HG03025 (cell line): ENCODE measurements at regions not wholly inside any gene's neighbourhood (a gene's known extent, or its start where the extent isn't known, plus 50 kb on each side); places are given as distances from the start of the nearest gene placed in this dataset.

Source experiments
- ATAC-seq: cut with Tn5 transposase; IDR thresholded peaks from one replicate; pipeline ENCODE4 v1.9.1; 2021; ENCODE audit warnings: mild to moderate bottlenecking, moderate library complexity; ENCODE audit not compliant: unreplicated experiment, low FRiP score

GRCh38 chr6:15023448-15023847 is 222.4 kb upstream of the JARID2 start:
- ATAC-seq = peak; percentile 78

GRCh38 chr6:15025446-15025845 is 220.4 kb upstream of the JARID2 start:
- no peak for ATAC-seq

GRCh38 chr6:15026832-15027231 is 219.0 kb upstream of the JARID2 start:
- ATAC-seq = no peak

- no peak for ATAC-seq
Measured at GRCh38 chr6:15027472-15027871, 218.4 kb upstream of the JARID2 start.

- no peak for ATAC-seq
Measured at GRCh38 chr6:15032015-15032414, 213.9 kb upstream of the JARID2 start.

DNA sequence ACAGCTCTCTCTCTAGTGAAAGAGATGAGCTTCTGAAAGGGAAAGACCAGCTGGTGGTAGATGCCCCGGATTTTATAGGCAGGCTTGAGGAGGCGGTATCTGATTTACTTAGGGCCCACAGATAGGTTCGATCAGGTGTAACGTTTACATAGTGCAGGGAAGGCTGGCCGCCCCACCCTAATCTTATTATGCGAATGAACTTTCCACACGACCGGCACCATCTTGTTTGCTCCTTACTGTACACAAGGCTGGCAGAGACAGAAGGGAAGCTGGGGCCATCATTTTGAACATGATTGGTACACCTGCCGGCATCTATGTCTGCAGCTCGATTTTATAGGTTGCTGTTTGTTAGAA is 212.0 kb upstream of the JARID2 start:
- no peak for ATAC-seq

DNA sequence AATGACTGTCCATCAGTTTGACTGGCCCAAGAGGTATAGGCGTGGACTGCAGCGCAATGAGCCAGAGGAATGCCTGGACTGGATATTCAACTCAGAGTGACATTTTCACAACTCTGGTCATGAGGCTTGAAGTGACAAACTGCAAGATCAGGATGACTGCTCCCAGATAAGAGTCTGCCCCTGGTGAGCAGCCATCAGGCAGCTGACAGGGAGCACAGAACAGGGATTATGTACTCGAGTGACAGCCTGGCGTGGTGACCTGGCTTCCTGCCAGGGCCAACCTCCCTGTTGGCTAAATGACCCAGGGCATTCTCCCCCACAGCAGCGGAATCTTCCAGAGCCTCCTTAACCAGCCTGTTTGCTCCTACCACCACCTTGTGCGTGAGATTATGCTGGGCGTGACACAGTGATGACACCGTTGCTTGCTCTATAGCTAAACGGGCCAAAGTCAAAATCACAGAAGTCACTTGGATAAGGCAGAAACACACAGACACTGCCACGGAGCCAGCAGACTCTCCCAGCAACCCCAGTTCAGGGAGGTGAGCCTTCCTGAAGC is 209.1 kb upstream of the JARID2 start:
- no peak for ATAC-seq

- ATAC-seq = no peak
Measured at GRCh38 chr6:15037253-15037652, 208.6 kb upstream of the JARID2 start.

- no peak for ATAC-seq
Measured at GRCh38 chr6:15038013-15038791, 207.7 kb upstream of the JARID2 start.

DNA sequence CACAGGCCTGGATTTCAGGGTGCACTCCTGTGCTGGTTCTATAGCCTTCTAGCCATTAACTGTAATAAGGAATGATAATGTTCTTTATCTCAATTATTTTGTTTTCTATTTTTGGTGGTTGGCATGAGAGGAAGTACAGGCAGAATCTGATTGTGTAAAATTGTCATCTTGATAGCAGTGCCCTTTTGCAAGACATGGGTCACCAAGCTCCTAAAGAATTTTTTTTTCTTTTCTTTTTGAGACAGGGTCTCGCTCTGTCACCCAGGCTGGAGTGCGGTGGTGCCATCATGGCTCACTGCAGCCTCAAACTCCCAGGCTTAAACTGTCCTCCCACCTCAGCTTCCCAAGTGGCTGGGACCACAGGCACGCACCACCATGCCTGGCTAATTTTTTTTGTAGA is 206.7 kb upstream of the JARID2 start:
- ATAC-seq = no peak

GRCh38 chr6:15042938-15043337 is 202.9 kb upstream of the JARID2 start:
- no peak for ATAC-seq

DNA sequence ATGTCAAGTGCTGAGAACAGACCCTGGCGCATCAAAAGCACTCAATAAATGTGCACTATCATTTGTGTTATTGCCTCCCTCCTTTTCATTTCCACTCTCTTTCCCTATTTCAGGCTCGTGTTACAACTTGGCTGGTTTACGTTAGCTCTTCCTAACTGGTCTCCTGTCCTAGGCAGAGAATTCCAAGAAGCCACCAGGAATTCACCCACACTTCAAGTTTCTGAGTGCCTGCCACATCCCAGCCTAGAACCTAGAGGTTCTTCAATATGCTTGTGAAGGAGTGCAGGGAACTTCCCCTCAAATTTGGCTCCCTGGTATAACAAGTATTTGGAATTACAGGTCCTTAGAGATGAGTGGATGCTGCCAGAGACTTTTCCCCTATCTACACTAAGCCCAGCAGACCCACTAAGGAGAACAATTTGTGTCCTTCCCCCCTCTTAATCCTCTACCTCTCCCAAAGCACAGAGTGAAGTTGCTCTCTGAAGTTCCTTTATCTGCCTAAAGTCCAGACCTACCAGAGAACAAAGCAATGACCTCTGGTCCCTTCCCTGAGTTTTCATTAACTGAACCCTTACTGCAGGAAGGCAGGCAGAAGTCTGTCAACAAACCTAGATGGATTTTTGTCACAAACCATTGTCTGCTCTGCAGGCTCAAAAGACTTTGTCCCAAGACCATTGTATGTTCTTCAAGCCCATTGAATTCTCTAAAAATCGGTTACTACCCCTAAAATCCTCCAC is 201.6 kb upstream of the JARID2 start:
- no peak for ATAC-seq

GRCh38 chr6:15044948-15045347 is 200.9 kb upstream of the JARID2 start:
- no peak for ATAC-seq

- ATAC-seq = no peak
Measured at GRCh38 chr6:15046751-15047150, 199.1 kb upstream of the JARID2 start.

DNA sequence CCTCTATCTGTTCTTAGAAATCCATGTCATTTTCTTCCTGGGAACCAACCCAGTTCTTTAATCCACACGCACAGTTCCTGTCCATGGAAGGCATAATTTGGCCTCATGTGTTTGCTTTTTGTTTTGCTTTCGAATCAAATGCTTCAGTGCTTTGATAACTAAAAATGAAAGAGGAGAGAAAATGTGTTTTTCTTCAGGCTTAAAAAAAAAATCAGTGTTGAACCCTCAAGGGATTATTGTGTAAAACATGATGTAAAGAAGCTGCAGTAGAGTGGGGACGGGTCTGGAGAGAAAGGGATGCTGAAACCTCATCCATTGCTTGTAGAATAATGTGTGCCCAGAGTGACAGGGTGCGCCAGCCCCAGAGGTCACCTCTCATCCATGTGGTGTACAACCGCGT is 197.5 kb upstream of the JARID2 start:
- no peak for ATAC-seq

GRCh38 chr6:15058200-15059061 is 187.4 kb upstream of the JARID2 start:
- no peak for ATAC-seq

DNA sequence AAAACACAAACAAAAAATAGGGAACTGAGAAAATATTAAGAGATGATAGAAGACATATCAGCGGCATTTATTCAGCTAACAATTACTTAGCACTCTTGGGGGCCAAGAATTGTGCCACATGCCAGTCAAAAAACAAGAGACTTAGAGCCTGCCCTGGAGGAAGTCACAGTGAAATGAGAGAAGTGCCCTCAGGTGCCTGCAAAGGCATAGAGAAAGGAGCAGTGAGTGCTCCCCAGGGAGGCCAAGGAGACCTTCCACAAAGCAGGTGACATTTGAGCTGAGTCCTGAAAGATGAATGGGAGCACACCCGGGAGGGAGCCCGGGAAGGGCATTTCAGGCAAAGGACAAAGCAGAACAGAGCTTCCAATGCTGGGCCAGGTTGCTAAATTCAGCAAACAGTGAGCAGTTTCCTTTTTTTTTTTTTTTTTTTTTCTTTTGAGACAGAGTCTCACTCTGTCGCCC is 184.7 kb upstream of the JARID2 start:
- ATAC-seq = no peak

GRCh38 chr6:15061908-15062515 is 183.9 kb upstream of the JARID2 start:
- no peak for ATAC-seq

DNA sequence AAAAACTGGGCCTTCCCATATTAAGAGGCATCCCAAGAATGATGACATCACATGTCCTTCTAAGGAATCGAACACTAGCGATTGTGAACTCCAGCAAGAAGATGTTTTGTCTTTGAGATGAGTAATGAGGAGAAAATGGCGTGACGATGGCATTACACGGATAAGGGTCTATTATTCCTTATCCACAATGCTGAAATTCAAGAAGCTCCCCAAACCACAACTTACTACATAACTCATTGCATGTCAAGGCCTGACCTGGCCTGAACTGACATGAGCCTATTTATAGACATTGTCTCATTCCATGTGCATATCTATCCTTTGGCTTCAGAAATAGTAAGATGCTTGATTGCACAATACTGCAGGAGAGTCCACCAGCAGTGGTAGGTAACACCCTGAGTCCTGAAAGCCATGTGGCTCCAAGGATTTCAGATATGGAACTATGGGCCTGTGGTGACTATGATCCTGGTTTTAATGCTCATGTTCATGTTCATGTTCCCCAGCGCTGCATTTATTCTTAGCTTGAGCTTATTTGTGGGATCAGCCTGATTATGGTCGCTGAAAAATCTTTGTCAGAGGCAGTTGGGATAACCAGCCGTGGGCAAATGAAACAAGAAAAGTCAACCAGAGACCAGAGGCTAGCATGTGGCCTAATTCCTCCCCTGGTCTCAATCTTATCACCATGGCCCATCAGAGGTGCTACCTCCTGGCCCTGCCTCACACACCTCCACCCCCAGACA is 183.2 kb upstream of the JARID2 start:
- ATAC-seq = no peak
